Activated CD4-positive, alpha-beta T cell treated with anti-CD3 and anti-CD28 coated beads for 24 hours (primary cell): ENCODE measurements at regions not wholly inside any gene's neighbourhood (a gene's known extent, or its start where the extent isn't known, plus 50 kb on each side); places are given as distances from the start of the nearest gene placed in this dataset.
"Not testable (repeated sequence)": the region's sequence is repeated elsewhere in the genome, so short reads cannot be mapped to it uniquely, and the experiment has no call there.

Source experiments
- DNase-seq, 2 donors: peaks; one replicate each; pipeline ENCODE4 v3.0.0-alpha.2; 2020; ENCODE audit warnings: low read depth in 2 of 2

DNA sequence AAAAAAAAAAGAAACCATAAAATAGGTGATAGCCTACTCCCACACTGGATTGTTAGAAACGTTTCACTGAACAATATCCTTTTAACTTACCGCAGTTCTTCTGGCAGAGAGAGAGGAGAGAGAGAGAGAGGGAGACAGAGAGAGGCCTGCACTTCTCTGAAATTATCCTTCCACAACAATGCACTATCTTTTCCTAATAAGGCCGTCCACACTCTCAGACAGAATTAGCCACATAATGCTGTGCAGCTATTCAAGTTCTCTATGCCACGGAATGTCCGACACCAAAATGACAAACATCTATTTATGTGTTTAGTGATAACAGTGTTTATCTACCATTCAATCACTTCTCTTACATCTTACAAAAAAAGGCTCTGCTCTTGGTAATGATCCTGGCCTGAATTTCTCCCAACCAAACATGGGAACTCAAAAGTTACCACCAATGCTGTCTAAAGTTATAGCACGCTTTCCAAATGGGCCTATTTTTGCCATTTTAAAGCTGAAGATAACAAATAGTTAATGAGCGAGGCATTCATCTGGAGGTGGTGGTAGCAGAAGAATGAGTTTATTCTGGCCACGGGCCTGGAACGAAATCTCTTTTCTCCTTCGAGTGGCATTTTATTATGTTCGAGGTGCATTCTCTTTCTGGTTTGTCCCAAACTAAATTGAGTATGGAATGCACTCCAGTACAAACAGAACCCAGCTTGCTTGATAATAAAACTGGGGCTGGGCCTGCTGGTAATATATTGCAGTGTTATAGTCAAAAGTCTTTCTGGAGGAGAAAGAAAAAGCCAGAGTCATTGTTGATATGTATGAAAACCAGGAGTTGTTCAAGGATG is 160.2 kb upstream of the SVIL start:
- no peak for DNase-seq

DNA sequence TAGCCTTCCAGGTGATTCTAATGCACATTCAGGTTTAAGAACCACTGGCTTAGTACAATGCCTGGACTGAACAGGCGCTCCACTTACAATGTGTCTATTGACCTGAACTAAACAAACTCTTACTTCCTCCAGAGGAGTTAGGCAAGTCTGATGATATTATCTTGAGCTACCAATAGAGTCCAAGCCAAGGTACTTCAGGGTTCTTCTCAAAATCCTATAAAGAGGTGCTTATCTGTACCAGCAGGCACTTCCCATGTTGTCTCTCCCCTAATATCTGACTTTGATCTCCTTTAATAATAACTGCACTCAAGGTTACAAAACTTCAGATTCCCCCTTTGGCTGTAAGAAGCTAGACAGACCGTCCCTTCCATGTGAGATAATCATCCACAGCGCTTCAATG is 157.0 kb upstream of the SVIL start:
- DNase-seq: no peak

- no peak for DNase-seq
Observed at GRCh38 chr10:29790207-29790606, 155.4 kb upstream of the SVIL start.

DNA sequence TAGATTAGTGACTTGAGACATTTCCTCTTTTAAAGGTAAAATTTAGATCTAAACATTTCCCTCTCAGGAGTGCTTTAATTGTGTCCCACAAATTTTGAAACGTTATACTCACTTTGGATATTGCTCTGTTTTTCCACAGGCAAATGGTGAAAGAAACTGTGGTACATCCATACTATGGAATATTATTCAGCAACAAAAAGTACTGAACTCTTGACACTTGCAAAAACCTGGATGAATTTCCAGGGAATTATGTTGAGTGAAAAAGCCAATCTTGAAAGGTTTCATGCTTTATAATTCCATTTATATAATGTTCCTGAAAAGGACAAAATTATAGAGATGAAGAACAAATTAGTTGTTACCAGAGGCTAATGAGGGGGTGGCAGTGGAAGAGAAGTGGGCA is 153.3 kb upstream of the SVIL start:
- DNase-seq: no peak

- no peak for DNase-seq
Observed at GRCh38 chr10:29785701-29786100, 150.9 kb upstream of the SVIL start.

- DNase-seq: no peak
Observed at GRCh38 chr10:29784175-29784773, 149.5 kb upstream of the SVIL start.

- no peak for DNase-seq
Observed at GRCh38 chr10:29783201-29783947, 148.6 kb upstream of the SVIL start.

- no peak for DNase-seq
Observed at GRCh38 chr10:29780639-29781038, 145.9 kb upstream of the SVIL start.

DNA sequence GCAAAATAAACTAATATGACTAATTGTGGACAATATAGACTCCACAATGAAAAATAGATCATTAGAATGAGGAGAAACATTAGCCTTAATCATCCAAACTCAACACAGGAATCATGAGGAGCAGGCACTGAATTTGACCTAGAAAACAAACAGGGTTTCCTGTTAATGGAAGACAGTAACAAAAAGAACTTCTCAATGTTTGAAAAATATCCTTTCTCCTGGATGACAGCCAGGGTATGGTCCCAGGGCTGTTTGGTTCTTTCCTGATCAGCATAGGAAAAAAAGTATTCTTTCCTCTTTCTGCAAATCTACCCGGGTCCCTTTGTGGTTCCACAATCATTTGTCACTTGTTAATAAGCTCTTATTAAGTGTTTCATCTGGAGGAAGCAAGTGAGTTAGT is 145.3 kb upstream of the SVIL start:
- no peak for DNase-seq

DNA sequence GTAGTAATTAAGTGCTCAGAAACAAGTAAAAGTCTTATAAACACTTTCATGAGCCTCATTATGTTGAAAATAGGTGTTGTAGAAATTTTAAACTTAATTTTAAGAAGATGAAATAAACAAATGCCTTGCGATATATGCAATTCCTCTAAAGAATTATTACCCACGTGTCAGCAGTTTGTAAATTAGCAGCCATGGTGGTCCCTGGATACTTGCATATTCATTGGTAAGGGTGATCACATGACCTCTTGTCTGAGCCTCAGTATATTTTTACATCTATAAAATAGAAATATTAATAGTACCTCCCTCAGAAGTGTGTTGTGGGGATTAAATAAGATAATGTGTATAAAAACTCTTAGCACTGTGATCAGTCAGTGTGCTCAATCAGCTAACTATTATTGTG is 141.5 kb upstream of the SVIL start:
- DNase-seq: no peak

GRCh38 chr10:29774475-29774874 is 139.7 kb upstream of the SVIL start:
- DNase-seq: no peak

DNA sequence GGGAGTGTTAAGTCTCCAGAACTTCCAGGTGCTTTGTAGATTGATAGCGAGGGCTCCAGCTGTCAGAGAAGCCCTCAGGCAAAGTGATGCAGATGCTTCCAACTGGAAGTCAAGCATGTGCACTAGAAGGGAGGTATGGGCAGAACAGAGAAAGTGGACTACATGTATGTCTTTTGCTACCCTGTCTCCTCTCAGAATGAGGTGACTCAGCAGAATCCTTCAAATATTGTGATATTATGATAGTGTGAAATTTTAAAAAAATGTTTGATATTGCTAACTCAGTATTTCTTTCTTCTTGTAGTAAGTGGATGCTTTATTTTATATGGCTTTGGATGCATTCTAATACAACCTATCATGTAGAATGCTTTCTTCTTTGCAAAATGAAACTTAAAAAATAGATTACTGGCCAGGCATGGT is 138.9 kb upstream of the SVIL start:
- no peak for DNase-seq

DNA sequence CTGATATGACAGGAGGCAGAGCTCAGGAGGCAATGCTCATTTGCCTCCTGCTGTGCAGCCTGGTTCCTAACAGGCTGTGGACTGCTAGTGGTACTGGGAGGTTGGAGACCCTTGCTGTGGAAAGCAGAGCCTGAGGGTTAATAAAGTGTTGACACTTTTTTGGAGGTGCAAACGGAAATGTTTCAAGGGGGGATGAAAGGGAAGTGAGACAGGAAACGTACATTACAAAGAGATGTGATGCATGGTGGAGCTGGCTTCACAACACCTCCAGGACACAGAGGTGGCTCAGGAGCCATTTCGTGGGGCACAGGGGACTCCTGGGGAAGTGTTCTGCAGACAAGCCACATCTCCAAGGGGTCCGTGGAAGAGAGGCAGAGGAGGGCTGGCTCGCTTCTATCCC is 137.6 kb upstream of the SVIL start:
- no peak for DNase-seq

GRCh38 chr10:29771376-29771775 is 136.6 kb upstream of the SVIL start:
- DNase-seq: no peak

- not testable (repeated sequence) for DNase-seq
Observed at GRCh38 chr10:29769277-29769676, 134.5 kb upstream of the SVIL start.

GRCh38 chr10:29767968-29768367 is 133.2 kb upstream of the SVIL start:
- no peak for DNase-seq

DNA sequence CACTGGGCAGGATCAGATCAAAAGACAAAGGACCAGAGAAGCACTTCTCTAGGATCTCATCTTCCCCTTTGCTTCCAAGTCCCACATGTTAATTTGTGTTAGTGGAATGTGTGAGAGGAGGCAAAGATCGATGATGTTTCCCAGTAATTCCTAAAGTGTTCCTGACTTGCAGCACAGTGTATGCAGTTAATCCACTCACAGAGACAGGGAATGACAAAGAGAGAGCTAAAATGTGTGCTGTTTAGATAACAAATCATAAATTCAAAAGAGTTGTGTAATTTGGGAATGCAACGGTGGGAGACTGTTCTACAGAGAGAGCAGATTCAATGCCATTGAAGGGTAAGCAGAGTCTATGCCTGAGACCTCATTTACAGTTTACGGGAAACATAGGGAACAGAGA is 132.0 kb upstream of the SVIL start:
- DNase-seq: no peak

DNA sequence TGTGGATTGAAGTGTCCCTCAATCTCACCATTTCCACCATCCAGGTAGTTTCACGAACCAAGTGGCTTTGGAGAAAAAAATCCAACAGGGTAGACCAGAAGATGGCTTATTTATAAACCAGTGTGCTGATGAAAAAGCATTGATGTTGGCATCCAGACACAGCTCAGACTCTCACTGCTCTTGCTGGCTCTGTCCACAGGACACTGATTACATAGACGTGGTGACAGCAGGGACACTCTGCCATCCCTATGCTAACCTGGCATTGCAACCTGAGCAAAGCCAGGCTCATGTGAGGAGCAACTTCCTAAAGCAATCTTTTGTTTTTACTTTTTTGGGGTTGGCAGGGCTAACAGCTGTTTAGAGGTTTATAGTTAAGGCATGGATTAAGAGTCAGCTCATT is 130.6 kb upstream of the SVIL start:
- DNase-seq: no peak

GRCh38 chr10:29763396-29763795 is 128.6 kb upstream of the SVIL start:
- no peak for DNase-seq

GRCh38 chr10:29761916-29762315 is 127.1 kb upstream of the SVIL start:
- DNase-seq: no peak

- no peak for DNase-seq
Observed at GRCh38 chr10:29760138-29760900, 125.5 kb upstream of the SVIL start.
